ENCODE measurements at regions not wholly inside any gene's neighbourhood (a gene's known extent, or its start where the extent isn't known, plus 50 kb on each side); places are given as distances from the start of the nearest gene placed in this dataset.

GRCh38 chr9:2311920-2312319, 296.8 kb downstream of the SMARCA2 start:
- Mint-ChIP-seq H3K4me1 (ENCODE audit: low read depth) (no peaks in the 10 kb centered on the region), H3K27ac (no peak overlapping the region), H3K36me3 (ENCODE audit: low read depth) (no peaks in the 10 kb centered on the region), H3K27me3 (no peaks in the 10 kb centered on the region), H3K4me3 (no peak overlapping the region), H3K9me3 (peaks cover 74% of the 10 kb centered on the region)
- intact Hi-C loops (cut with micrococcal nuclease), result no loop called here

- H3K4me3 Mint-ChIP-seq, result no peak overlapping the region
- intact Hi-C loops (cut with micrococcal nuclease), result no loop called here
- peaks cover 77% of the 10 kb centered on the region for H3K9me3 Mint-ChIP-seq
- H3K27ac Mint-ChIP-seq, result no peak overlapping the region
- H3K4me1 Mint-ChIP-seq (ENCODE audit: low read depth), result no peaks in the 10 kb centered on the region
- H3K36me3 Mint-ChIP-seq (ENCODE audit: low read depth), result no peaks in the 10 kb centered on the region
- H3K27me3 Mint-ChIP-seq, result no peaks in the 10 kb centered on the region
Measured at GRCh38 chr9:2313512-2313911, 298.4 kb downstream of the SMARCA2 start.

- intact Hi-C loops (cut with micrococcal nuclease), result no loop called here
- Mint-ChIP-seq H3K4me1 (ENCODE audit: low read depth) (peaks cover 12% of the 10 kb centered on the region), H3K27me3 (no peaks in the 10 kb centered on the region), H3K4me3 (no peak overlapping the region), H3K36me3 (ENCODE audit: low read depth) (no peaks in the 10 kb centered on the region), H3K9me3 (peaks cover 55% of the 10 kb centered on the region), H3K27ac (no peak overlapping the region)
Measured at GRCh38 chr9:2317591-2317990, 302.4 kb downstream of the SMARCA2 start.

GRCh38 chr9:2319421-2319820, 302.2 kb upstream of the VLDLR start:
- no peak overlapping the region for H3K4me3 Mint-ChIP-seq
- H3K4me1 Mint-ChIP-seq (ENCODE audit: low read depth), result peaks cover 12% of the 10 kb centered on the region
- intact Hi-C loops (cut with micrococcal nuclease), result no loop called here
- no peaks in the 10 kb centered on the region for H3K36me3 Mint-ChIP-seq (ENCODE audit: low read depth)
- peaks cover 36% of the 10 kb centered on the region for H3K9me3 Mint-ChIP-seq
- no peak overlapping the region for H3K27ac Mint-ChIP-seq
- no peaks in the 10 kb centered on the region for H3K27me3 Mint-ChIP-seq

GRCh38 chr9:2320114-2320513, 301.5 kb upstream of the VLDLR start:
- intact Hi-C loops (cut with micrococcal nuclease), result no loop called here
- no peaks in the 10 kb centered on the region for H3K36me3 Mint-ChIP-seq (ENCODE audit: low read depth)
- H3K9me3 Mint-ChIP-seq, result peaks cover 30% of the 10 kb centered on the region
- no peak overlapping the region for H3K27ac Mint-ChIP-seq
- H3K4me3 Mint-ChIP-seq, result no peak overlapping the region
- no peaks in the 10 kb centered on the region for H3K27me3 Mint-ChIP-seq
- H3K4me1 Mint-ChIP-seq (ENCODE audit: low read depth), result peaks cover 12% of the 10 kb centered on the region

GRCh38 chr9:2320632-2321031, 301.0 kb upstream of the VLDLR start:
- Mint-ChIP-seq H3K9me3 (peaks cover 24% of the 10 kb centered on the region), H3K36me3 (ENCODE audit: low read depth) (no peaks in the 10 kb centered on the region), H3K4me1 (ENCODE audit: low read depth) (peaks cover 12% of the 10 kb centered on the region), H3K4me3 (no peak overlapping the region), H3K27me3 (no peaks in the 10 kb centered on the region), H3K27ac (no peak overlapping the region)
- intact Hi-C loops (cut with micrococcal nuclease), result no loop called here

- Mint-ChIP-seq H3K36me3 (ENCODE audit: low read depth) (no peaks in the 10 kb centered on the region), H3K27ac (no peak overlapping the region), H3K4me3 (no peak overlapping the region), H3K27me3 (no peaks in the 10 kb centered on the region), H3K9me3 (peaks cover 14% of the 10 kb centered on the region), H3K4me1 (ENCODE audit: low read depth) (peaks cover 12% of the 10 kb centered on the region)
- intact Hi-C loops (cut with micrococcal nuclease), result no loop called here
Measured at GRCh38 chr9:2321523-2322148, 300.0 kb upstream of the VLDLR start.

GRCh38 chr9:2324742-2325141, 296.8 kb upstream of the VLDLR start:
- Mint-ChIP-seq H3K4me3 (no peak overlapping the region), H3K9me3 (peaks cover 8% of the 10 kb centered on the region), H3K27ac (no peak overlapping the region), H3K27me3 (no peaks in the 10 kb centered on the region), H3K4me1 (ENCODE audit: low read depth) (peaks cover 12% of the 10 kb centered on the region), H3K36me3 (ENCODE audit: low read depth) (no peaks in the 10 kb centered on the region)
- intact Hi-C loops (cut with micrococcal nuclease), result no loop called here

GRCh38 chr9:2332663-2333062, 288.9 kb upstream of the VLDLR start:
- H3K9me3 Mint-ChIP-seq, result no peaks in the 10 kb centered on the region
- no peaks in the 10 kb centered on the region for H3K4me1 Mint-ChIP-seq (ENCODE audit: low read depth)
- no peak overlapping the region for H3K4me3 Mint-ChIP-seq
- no peaks in the 10 kb centered on the region for H3K36me3 Mint-ChIP-seq (ENCODE audit: low read depth)
- intact Hi-C loops (cut with micrococcal nuclease), result no loop called here
- H3K27me3 Mint-ChIP-seq, result no peaks in the 10 kb centered on the region
- no peak overlapping the region for H3K27ac Mint-ChIP-seq

- no peaks in the 10 kb centered on the region for H3K36me3 Mint-ChIP-seq (ENCODE audit: low read depth)
- H3K4me1 Mint-ChIP-seq (ENCODE audit: low read depth), result no peaks in the 10 kb centered on the region
- H3K9me3 Mint-ChIP-seq, result no peaks in the 10 kb centered on the region
- no peak overlapping the region for H3K4me3 Mint-ChIP-seq
- intact Hi-C loops (cut with micrococcal nuclease), result no loop called here
- no peaks in the 10 kb centered on the region for H3K27me3 Mint-ChIP-seq
- H3K27ac Mint-ChIP-seq, result no peak overlapping the region
Measured at GRCh38 chr9:2335260-2335659, 286.3 kb upstream of the VLDLR start.

GRCh38 chr9:2336055-2336454, 285.5 kb upstream of the VLDLR start:
- H3K27me3 Mint-ChIP-seq, result no peaks in the 10 kb centered on the region
- no peaks in the 10 kb centered on the region for H3K9me3 Mint-ChIP-seq
- no peaks in the 10 kb centered on the region for H3K4me1 Mint-ChIP-seq (ENCODE audit: low read depth)
- no peaks in the 10 kb centered on the region for H3K36me3 Mint-ChIP-seq (ENCODE audit: low read depth)
- H3K27ac Mint-ChIP-seq, result no peak overlapping the region
- H3K4me3 Mint-ChIP-seq, result no peak overlapping the region
- intact Hi-C loops (cut with micrococcal nuclease), result no loop called here

GRCh38 chr9:2337131-2337530, 284.5 kb upstream of the VLDLR start:
- Mint-ChIP-seq H3K4me3 (no peak overlapping the region), H3K4me1 (ENCODE audit: low read depth) (no peaks in the 10 kb centered on the region), H3K9me3 (no peaks in the 10 kb centered on the region), H3K36me3 (ENCODE audit: low read depth) (no peaks in the 10 kb centered on the region), H3K27me3 (no peaks in the 10 kb centered on the region), H3K27ac (no peak overlapping the region)
- intact Hi-C loops (cut with micrococcal nuclease), result no loop called here

- H3K9me3 Mint-ChIP-seq, result no peaks in the 10 kb centered on the region
- no peaks in the 10 kb centered on the region for H3K27me3 Mint-ChIP-seq
- intact Hi-C loops (cut with micrococcal nuclease), result no loop called here
- no peak overlapping the region for H3K27ac Mint-ChIP-seq
- H3K36me3 Mint-ChIP-seq (ENCODE audit: low read depth), result no peaks in the 10 kb centered on the region
- no peaks in the 10 kb centered on the region for H3K4me1 Mint-ChIP-seq (ENCODE audit: low read depth)
- H3K4me3 Mint-ChIP-seq, result no peak overlapping the region
Measured at GRCh38 chr9:2337627-2338026, 284.0 kb upstream of the VLDLR start.

- no peaks in the 10 kb centered on the region for H3K36me3 Mint-ChIP-seq (ENCODE audit: low read depth)
- no peak overlapping the region for H3K4me3 Mint-ChIP-seq
- intact Hi-C loops (cut with micrococcal nuclease), result no loop called here
- no peaks in the 10 kb centered on the region for H3K27me3 Mint-ChIP-seq
- no peaks in the 10 kb centered on the region for H3K4me1 Mint-ChIP-seq (ENCODE audit: low read depth)
- H3K27ac Mint-ChIP-seq, result no peak overlapping the region
- no peaks in the 10 kb centered on the region for H3K9me3 Mint-ChIP-seq
Measured at GRCh38 chr9:2338777-2339365, 282.7 kb upstream of the VLDLR start.

GRCh38 chr9:2339416-2339815, 282.2 kb upstream of the VLDLR start:
- no peaks in the 10 kb centered on the region for H3K27me3 Mint-ChIP-seq
- intact Hi-C loops (cut with micrococcal nuclease), result no loop called here
- H3K27ac Mint-ChIP-seq, result no peak overlapping the region
- H3K4me1 Mint-ChIP-seq (ENCODE audit: low read depth), result no peaks in the 10 kb centered on the region
- H3K9me3 Mint-ChIP-seq, result no peaks in the 10 kb centered on the region
- H3K36me3 Mint-ChIP-seq (ENCODE audit: low read depth), result no peaks in the 10 kb centered on the region
- no peak overlapping the region for H3K4me3 Mint-ChIP-seq
